SU-DHL-6 (cell line): ENCODE measurements at regions not wholly inside any gene's neighbourhood (a gene's known extent, or its start where the extent isn't known, plus 50 kb on each side); places are given as distances from the start of the nearest gene placed in this dataset.

Experiments
- EZH2phosphoT487 ChIP-seq: fragments of 200-600 bp; sonication (generic), shearing (Covaris generic); conservative IDR thresholded peaks from 2 replicates; pipeline ENCODE4 v1.6.1; 2018; ENCODE audit warnings: mild to moderate bottlenecking, antibody characterized with exemption, low read length, moderate library complexity, mixed read lengths
- TF ChIP-seq, protein P1 (sequence below): fragments of 200-600 bp; sonication (generic); IDR thresholded peaks from one replicate; pipeline ENCODE4 v1.5.1; 2017; ENCODE audit warnings: antibody characterized with exemption, mild to moderate bottlenecking, low read length, moderate library complexity; ENCODE audit not compliant: insufficient read depth, poor library complexity, severe bottlenecking

DNA sequence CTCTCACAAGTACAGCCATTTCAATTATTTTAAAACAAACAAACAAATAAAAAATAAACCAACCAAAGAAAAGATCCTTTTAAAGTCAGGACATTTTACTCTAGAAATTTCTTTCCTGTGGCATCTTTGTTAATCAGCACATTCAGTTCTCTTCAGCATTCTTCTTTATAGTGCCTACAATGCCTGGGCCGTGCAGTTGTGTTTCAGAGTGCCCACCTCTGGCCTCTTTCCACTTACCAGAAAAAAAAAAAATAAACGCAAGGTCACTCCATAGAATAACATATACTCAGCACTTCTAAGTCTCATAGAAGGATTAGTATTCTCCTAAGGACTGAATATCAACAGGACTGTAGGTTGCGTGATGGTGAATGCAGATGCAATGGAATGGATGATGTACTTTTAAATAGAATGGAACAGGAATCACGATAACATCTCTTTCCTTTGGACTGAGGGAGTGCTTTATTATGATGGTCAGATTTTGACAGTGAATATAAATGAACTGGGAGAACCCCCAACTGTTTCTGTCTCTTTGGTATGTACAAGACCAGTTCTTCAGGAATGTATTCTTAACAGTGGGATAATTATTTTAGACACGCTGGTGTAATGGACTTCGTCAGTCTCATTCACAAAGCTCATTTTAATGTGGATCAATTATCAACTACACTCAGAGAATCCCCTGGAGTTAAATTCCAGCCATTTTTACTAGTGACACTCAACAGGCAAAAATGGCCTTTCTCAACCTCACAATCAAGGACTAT, 125.0 kb upstream of the NBEA start:
- TF ChIP-seq, protein P1, sequence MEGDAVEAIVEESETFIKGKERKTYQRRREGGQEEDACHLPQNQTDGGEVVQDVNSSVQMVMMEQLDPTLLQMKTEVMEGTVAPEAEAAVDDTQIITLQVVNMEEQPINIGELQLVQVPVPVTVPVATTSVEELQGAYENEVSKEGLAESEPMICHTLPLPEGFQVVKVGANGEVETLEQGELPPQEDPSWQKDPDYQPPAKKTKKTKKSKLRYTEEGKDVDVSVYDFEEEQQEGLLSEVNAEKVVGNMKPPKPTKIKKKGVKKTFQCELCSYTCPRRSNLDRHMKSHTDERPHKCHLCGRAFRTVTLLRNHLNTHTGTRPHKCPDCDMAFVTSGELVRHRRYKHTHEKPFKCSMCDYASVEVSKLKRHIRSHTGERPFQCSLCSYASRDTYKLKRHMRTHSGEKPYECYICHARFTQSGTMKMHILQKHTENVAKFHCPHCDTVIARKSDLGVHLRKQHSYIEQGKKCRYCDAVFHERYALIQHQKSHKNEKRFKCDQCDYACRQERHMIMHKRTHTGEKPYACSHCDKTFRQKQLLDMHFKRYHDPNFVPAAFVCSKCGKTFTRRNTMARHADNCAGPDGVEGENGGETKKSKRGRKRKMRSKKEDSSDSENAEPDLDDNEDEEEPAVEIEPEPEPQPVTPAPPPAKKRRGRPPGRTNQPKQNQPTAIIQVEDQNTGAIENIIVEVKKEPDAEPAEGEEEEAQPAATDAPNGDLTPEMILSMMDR: no peak
- TF ChIP-seq EZH2phosphoT487: no peak
